SW 1271 (cell line): ENCODE measurements at regions not wholly inside any gene's neighbourhood (a gene's known extent, or its start where the extent isn't known, plus 50 kb on each side); places are given as distances from the start of the nearest gene placed in this dataset.
"Not testable (repeated sequence)": the region's sequence is repeated elsewhere in the genome, so short reads cannot be mapped to it uniquely, and the experiment has no call there.

Source experiments
- DNase-seq, 2 experiments: peaks; one replicate each; lab custom pipeline; 2025; lab: John Stamatoyannopoulos, UW

- no peak for DNase-seq
These were observed 95.7 kb upstream of the ZNF648 start for GRCh38 chr1:182157187-182157586.

DNA sequence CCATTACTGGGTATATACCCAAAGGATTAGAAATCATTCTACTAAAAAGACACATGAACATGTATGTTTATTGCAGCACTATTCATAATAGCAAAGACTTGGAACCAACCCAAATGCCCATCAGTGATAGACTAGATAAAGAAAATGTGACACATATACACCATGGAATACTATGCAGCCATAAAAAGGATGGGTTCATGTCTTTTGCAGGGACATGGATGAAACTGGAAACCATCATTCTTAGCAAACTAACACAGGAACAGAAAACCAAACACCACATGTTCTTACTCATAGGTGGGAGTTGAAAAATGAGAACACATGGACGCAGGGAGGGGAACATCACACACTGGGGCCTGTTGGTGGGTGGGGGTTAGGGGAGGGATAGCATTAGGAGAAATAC lies 92.9 kb upstream of the ZNF648 start:
- not testable (repeated sequence) for DNase-seq

DNA sequence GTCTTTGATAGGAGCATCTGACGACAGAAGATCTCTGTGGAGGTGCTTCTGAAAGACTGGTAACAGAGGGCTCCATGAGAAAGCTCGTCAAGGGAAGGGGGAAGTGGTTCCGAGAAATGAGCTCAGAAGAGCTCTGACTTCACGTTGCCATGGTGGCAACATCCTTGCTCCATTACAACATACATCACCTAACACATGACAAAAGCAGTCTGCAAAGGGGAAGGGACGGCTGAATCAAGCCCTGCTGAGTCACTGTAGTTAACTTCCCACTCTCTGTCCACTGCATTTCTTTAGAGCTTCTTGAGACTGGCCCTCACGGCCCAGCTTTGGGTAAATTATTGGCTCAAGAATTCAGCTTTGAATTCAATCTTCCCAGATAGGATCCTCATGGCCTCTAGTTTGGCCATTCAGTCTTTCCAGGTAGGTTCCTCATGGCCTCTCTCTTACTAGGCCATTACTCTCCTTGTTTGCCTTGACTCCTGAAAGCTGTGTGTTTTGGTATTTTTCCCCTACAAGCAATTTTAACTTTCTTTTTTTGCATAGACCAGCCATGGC lies 88.0 kb upstream of the ZNF648 start:
- no peak for DNase-seq

- no peak for DNase-seq
These were observed 86.4 kb upstream of the ZNF648 start for GRCh38 chr1:182147951-182148350.

DNA sequence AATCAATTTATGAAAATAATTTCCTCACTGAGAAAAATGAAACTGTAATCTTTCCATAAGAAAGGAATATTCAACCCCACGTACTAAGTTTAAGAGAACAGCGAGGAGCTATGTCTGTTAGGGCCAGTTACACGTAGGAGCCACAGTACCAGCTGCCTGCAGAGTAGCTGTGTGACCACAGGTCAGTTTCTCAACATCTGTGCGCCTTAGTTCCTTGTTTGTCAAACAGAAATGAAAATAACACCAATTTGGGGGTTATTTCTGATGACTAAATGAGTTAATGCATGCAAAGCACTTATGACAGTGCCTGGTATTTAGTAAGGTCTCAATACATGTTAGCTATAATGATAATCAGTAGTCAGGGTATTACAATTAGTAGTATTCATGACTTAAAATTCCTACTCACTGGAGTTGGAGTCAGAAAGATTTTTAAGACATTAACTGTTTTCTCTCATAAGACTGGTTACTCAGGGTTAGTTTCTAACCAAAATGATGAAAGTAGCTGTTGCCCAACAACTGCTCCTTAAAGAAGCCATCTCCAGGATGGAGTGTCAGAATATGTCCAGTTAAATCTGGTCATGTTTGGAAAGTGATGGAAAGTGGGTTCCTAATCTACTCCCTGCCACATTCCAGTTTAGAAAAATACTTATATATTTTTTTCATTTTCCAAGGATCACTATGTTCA lies 85.8 kb upstream of the ZNF648 start:
- DNase-seq: no peak

GRCh38 chr1:182146286-182146685 lies 84.8 kb upstream of the ZNF648 start:
- no peak for DNase-seq

- DNase-seq: no peak
These were observed 83.9 kb upstream of the ZNF648 start for GRCh38 chr1:182145441-182145840.

- DNase-seq: no peak
These were observed 83.1 kb upstream of the ZNF648 start for GRCh38 chr1:182144646-182145030.

- no peak for DNase-seq
These were observed 82.5 kb upstream of the ZNF648 start for GRCh38 chr1:182143825-182144645.

GRCh38 chr1:182143154-182143657 lies 81.7 kb upstream of the ZNF648 start:
- DNase-seq: peak in 1 of 2 experiments; percentile 45

DNA sequence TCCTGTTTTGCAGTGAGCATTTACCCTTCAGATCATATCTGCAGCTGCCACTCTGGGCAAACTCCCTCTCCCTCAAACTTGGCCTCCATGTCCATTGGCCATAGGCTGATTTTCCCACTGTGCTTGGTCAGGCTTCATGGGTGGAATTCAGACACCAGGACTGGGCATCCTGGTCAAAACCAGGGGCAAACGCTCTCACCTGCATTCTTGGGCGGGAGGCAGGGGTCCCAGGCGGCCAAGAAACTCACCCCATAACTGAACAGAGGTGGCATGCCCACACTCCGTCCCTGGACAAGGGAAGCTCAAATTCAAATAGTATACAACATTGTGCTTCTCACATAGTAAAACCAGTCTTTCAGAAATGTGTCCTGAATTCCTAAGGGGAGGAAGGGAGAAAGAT lies 81.1 kb upstream of the ZNF648 start:
- DNase-seq: no peak

DNA sequence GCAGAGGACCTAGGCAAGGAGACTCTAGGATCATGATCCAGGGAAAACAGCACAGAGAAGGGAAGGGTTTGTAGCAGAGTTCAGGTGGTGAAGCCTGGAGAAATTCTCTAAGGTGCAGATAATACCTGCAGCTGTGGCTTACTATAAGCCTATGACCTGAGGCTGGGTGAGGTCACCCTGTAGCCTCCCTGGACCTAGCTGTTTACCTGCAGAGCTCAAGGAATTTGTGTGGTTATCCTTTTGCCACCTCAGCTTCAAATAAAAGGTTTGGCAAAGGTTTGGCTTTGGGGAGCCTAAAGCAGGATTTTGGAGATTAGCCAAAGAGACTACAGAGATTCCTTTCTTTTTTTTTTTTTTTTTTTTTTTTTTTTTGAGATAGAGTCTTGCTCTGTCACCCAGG lies 79.5 kb upstream of the ZNF648 start:
- DNase-seq: no peak

DNA sequence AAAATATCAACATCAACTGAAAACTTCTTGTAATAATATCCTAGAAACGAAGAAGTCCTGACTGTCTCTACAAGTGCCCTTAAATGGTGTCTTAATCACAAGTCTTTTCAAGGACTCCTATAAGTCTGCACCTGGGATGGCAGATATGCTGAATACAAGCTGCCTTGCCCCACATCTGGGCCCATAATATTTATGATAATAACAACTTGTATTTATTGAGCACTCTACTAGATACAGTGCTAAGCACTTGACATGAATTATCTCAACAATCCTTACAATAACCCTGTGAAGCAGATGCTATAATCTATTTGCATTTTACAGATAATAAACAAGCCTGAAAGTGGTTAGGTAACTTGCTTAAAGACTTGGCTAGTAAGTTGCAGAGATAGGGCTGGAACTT lies 78.0 kb upstream of the ZNF648 start:
- DNase-seq: no peak

GRCh38 chr1:182137546-182137945 lies 76.0 kb upstream of the ZNF648 start:
- no peak for DNase-seq

DNA sequence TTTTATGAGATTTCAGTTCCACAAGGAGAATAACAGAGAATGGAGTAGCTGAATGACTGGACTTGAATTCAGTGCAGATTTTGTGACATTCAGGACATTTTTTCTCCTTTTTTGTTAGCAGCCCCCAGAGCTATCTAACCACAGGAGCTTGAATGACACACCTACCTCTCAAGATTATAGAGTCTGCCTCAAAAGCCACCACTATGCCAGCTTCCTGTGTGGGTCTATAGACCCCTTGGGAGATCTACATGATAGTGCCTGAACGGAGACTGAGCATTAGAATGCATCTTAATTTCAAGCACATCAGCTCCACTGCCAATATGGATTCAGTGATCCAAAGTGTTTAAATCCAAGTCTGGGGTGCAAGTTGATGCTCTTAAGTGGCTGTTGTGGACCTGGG lies 74.4 kb upstream of the ZNF648 start:
- no peak for DNase-seq

DNA sequence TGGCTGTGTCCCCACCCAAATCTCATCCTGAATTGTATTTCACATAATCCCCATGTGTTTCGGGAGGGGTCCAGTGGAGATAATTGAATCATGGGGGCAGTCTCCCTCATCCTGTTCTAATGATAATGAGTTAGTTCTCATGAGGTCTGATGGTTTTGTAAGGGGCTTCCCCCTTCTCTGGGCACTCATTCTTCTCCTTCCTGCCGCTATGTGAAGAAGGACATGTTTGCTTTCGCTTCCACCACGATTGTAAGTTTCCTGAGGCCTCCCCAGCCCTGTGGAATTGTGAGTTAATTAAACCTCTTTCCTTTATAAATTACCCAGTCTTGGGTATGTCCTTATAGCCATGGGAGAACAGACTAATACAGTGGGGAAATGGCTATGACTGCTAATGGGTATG lies 72.7 kb upstream of the ZNF648 start:
- DNase-seq: no peak

DNA sequence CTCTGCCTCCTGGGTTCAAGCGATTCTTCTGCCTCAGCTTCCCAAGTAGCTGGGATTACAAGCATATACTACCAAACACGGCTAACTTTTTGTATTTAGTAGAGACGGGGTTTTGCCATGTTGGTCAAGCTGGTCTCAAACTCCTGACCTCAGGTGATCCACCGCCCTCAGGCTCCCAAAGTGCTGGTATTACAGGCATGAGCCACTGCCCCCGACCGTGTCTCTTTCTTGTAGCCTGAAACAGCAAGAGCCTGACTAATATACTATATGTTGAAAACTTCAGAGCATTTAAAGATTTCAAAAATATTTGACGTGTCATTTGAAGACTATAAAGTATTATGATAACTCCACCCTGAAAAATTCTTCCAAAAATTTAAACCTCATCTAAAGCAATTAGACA lies 71.7 kb upstream of the ZNF648 start:
- no peak for DNase-seq

- no peak for DNase-seq
These were observed 67.9 kb upstream of the ZNF648 start for GRCh38 chr1:182129398-182129797.

DNA sequence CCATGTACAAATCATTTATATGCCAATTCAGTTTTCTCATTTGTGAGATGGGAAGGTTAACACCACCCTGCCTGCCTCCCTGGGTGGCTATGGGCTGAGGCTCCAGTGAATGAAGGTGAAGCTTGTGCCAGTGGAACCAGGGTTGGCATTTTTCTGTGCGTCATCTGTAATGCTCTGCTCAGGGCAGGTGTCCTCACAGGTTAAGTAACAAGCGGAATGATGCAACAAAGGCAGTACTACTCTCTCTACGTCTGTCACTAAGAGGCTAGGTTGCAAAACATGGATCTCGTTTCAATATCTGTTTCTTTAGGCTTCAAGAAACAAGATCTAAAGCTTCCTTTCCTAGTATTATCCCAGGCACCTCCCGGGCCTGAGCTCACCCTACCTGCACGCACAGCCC lies 67.0 kb upstream of the ZNF648 start:
- no peak for DNase-seq

GRCh38 chr1:182127656-182128055 lies 66.1 kb upstream of the ZNF648 start:
- no peak for DNase-seq

DNA sequence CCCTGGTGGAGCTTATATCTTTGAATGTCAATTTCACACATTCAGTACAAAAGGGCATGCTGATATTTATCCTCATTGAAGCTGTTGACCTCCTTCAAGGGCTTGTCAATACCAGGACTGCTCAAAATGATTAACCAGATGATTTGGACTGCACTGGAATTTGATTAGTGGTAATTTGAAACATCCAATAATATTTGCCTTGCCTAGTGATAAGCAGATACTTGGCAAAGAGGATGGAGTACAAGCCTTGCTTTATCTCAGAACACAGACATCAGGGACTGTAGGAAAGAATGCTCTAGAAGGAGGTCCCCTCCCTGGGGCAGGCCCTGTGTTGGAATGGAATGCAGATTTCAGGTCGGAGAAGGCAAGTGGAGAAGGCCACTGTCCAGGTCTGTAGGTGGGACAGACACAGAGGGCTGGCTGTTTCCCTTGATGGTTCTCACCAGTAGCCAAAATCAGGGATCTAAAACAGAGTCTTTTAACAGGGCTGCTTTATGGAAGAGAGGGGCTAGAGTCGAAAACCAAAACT lies 64.8 kb upstream of the ZNF648 start:
- no peak for DNase-seq

- DNase-seq: no peak
These were observed 61.4 kb upstream of the ZNF648 start for GRCh38 chr1:182122913-182123260.
